Left lung (tissue), 4 donors: ENCODE measurements at regions not wholly inside any gene's neighbourhood (a gene's known extent, or its start where the extent isn't known, plus 50 kb on each side); places are given as distances from the start of the nearest gene placed in this dataset.

Experiments
- ATAC-seq: fragments of 200-7000 bp; cut with Tn5 transposase; one replicate; pipeline ENCODE4 v1.9.1; 2020; ENCODE audit warnings: moderate library complexity
- DNase-seq, 4 donors: peaks; one replicate each; pipeline ENCODE4 v3.0.0-alpha.2; 2013 to 2020
- H3K27ac ChIP-seq, 2 donors: fragments of 200-600 bp; sonication (generic) in 1 of 2; one replicate each; pipeline versions ENCODE4 v1.5.0 to v1.8.0; 2020 to 2021
- H3K27me3 ChIP-seq, 2 donors: fragments of 200-600 bp; sonication (generic) in 1 of 2; one replicate each; pipeline versions ENCODE4 v1.5.0 to v1.8.0; 2020 to 2021
- H3K36me3 ChIP-seq, 2 donors: fragments of 200-600 bp; sonication (generic) in 1 of 2; one replicate each; pipeline versions ENCODE4 v1.5.0 to v1.8.0; 2020 to 2021
- H3K4me1 ChIP-seq, 2 donors: fragments of 200-600 bp; one replicate each; pipeline ENCODE4 v1.8.0; 2021
- H3K4me3 ChIP-seq, 2 donors: fragments of 200-600 bp; sonication (generic) in 1 of 2; one replicate each; pipeline versions ENCODE4 v1.5.0 to v1.8.0; 2020 to 2021; ENCODE audit warnings: mild to moderate bottlenecking in 1 of 2
- H3K9me3 ChIP-seq, 2 donors: fragments of 200-600 bp; sonication (generic) in 1 of 2; one replicate each; pipeline versions ENCODE4 v1.5.0 to v1.8.0; 2020 to 2021
- CTCF ChIP-seq, 2 donors: fragments of 200-600 bp; sonication (generic) in 1 of 2; IDR thresholded peaks; one replicate each; pipeline versions ENCODE4 v1.5.0 to v1.8.0; 2021; ENCODE audit warnings: antibody characterized with exemption in 2 of 2
- intact Hi-C, 2 donors: fragments of 100-400 bp; cut with DNase I; formaldehyde crosslinking; loops; one replicate each; pipeline versions ENCODE4 v1.11.2 to v1.14.2; 2022
- donor health status: DM: no; HTN: yes; CAD: no.
- donor health status: DM: no; HTN: no; CAD: no.

DNA sequence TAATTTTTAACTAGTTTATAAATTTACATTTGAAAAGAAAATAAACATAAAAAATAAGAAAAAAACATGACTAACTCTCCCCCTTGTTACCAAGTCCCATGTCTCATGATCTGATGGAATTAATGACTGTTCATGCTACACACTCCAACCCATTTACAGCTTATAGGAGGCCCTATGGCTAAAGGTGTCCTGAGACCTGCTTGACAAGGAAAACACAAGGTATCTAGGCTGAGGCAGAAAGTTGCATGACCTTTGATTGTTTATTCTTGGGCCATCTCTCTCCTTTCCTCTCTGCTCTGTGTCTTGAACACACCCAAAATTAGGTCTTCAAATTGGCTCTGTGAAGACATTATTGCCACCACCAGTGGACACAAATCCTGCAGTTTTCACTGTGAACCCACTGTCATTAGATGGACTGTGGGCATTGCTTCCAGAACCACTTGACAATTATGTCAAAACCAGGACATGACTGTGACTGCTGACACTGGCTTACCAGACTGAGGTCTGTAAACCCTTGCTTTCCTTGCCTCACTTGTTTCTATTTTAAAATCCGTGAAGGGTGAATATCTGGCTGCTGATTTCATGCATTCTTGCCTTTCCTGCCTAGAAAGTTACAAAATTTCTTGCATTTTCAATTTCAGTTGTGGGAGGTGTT is 386.5 kb upstream of the SPRY2 start:
- H3K27ac ChIP-seq: no peak overlapping the region
- no peak overlapping the region for H3K4me3 ChIP-seq
- no peak for DNase-seq
- no peaks in the 10 kb centered on the region for H3K36me3 ChIP-seq
- no peak for TF ChIP-seq CTCF (IDR thresholded peaks at IDR 0.05)
- H3K27me3 ChIP-seq: no peaks in the 10 kb centered on the region
- intact Hi-C loops: no loop called here
- peaks cover 0 to under 1% of the 10 kb centered on the region in 2 donors for H3K9me3 ChIP-seq
- no peak for ATAC-seq
- H3K4me1 ChIP-seq: no peaks in the 10 kb centered on the region

DNA sequence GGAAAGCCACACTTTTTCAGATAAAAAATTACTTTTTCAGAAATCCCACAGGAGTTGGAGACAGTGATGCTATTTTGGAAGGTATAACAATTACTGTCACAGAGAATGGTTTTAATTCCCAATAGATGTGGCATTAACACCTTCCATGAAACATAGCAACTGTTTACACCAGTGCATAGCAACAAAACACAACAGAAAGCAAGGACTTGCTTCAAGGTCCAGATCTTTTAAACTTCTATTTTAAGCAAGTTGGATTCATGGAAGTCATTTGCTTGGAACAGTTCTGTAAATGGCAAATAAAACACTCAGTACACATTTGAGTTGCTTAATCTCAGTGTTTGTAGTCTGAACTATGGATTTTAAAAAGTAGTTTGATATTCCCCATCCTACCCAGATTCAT is 385.9 kb upstream of the SPRY2 start:
- intact Hi-C loops: no loop called here

GRCh38 chr13:80721689-80722088 is 380.8 kb upstream of the SPRY2 start:
- Histone ChIP-seq H3K27me3 (no peaks in the 10 kb centered on the region), H3K4me3 (no peak overlapping the region), H3K36me3 (no peaks in the 10 kb centered on the region), H3K4me1 (peaks cover 0 to 3% of the 10 kb centered on the region in 2 donors), H3K27ac (no peak overlapping the region), H3K9me3 (no peaks in the 10 kb centered on the region)
- no peak for TF ChIP-seq CTCF (IDR thresholded peaks at IDR 0.05)
- intact Hi-C loops: no loop called here
- ATAC-seq (no peak), DNase-seq (no peak)

More for the DNA sequence above, 385.9 kb upstream of the SPRY2 start:
- Histone ChIP-seq H3K27me3 (no peaks in the 10 kb centered on the region), H3K36me3 (no peaks in the 10 kb centered on the region), H3K9me3 (no peaks in the 10 kb centered on the region), H3K4me1 (no peaks in the 10 kb centered on the region), H3K4me3 (no peak overlapping the region), H3K27ac (no peak overlapping the region)
- DNase-seq (no peak), ATAC-seq (no peak)
- no peak for TF ChIP-seq CTCF (IDR thresholded peaks at IDR 0.05)

- TF ChIP-seq CTCF (IDR thresholded peaks at IDR 0.05): no peak
- Histone ChIP-seq H3K27me3 (no peaks in the 10 kb centered on the region), H3K9me3 (no peaks in the 10 kb centered on the region), H3K4me1 (peaks cover 0 to 6% of the 10 kb centered on the region in 2 donors), H3K36me3 (no peaks in the 10 kb centered on the region), H3K27ac (no peak overlapping the region), H3K4me3 (no peak overlapping the region)
- ATAC-seq: no peak
- DNase-seq: no peak
- intact Hi-C loops: no loop called here
These were observed 378.0 kb upstream of the SPRY2 start for GRCh38 chr13:80718970-80719369.

- Histone ChIP-seq H3K4me3 (no peak overlapping the region), H3K36me3 (no peaks in the 10 kb centered on the region), H3K27ac (no peak overlapping the region), H3K4me1 (peaks cover 0 to 6% of the 10 kb centered on the region in 2 donors), H3K27me3 (no peaks in the 10 kb centered on the region), H3K9me3 (peaks cover 0 to 6% of the 10 kb centered on the region in 2 donors)
- no peak for TF ChIP-seq CTCF (IDR thresholded peaks at IDR 0.05)
- intact Hi-C loops: no loop called here
- DNase-seq (no peak), ATAC-seq (no peak)
These were observed 376.9 kb upstream of the SPRY2 start for GRCh38 chr13:80717776-80718175.
